ENCODE measurements at regions not wholly inside any gene's neighbourhood (a gene's known extent, or its start where the extent isn't known, plus 50 kb on each side); places are given as distances from the start of the nearest gene placed in this dataset.

DNA sequence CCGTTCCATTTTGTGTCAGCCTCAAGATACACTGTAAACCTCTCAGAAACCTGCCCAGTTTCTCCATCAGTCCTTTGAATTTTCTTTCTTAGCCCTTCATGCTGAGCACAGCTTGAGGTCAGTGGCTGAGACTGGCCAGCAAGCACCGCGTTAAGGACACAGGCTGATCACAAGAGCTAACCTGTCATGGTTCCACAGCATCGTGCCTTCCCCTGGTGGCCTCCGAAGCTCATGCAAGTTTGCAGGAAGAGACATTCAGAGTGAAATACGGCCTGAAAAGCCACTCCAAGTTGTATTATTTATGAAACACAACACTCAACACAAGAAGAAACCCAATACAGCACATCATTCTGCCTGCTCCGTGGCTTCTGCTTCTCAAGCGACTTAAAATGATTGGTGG is 57.0 kb upstream of the PFKP start:
- ATAC-seq (no peak), DNase-seq (no peak)
- 68 to 75% (median 71%) methylated on average over 8 of the region's 8 CpGs for WGBS, 4 donors
- Histone ChIP-seq H3K4me3 (no peak overlapping the region), H3K9me3 (peaks cover 0 to 6% (median 0%) of the 10 kb centered on the region in 12 donors), H3K27me3 (peaks cover 0 to 64% (median 0%) of the 10 kb centered on the region in 9 donors), H3K4me1 (peaks cover 0 to 7% (median 0%) of the 10 kb centered on the region in 12 donors), H3K36me3 (no peaks in the 10 kb centered on the region), H3K27ac (no peak overlapping the region)
- TF ChIP-seq, protein P1, sequence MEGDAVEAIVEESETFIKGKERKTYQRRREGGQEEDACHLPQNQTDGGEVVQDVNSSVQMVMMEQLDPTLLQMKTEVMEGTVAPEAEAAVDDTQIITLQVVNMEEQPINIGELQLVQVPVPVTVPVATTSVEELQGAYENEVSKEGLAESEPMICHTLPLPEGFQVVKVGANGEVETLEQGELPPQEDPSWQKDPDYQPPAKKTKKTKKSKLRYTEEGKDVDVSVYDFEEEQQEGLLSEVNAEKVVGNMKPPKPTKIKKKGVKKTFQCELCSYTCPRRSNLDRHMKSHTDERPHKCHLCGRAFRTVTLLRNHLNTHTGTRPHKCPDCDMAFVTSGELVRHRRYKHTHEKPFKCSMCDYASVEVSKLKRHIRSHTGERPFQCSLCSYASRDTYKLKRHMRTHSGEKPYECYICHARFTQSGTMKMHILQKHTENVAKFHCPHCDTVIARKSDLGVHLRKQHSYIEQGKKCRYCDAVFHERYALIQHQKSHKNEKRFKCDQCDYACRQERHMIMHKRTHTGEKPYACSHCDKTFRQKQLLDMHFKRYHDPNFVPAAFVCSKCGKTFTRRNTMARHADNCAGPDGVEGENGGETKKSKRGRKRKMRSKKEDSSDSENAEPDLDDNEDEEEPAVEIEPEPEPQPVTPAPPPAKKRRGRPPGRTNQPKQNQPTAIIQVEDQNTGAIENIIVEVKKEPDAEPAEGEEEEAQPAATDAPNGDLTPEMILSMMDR (IDR thresholded peaks at IDR 0.05): no peak
- TF ChIP-seq POLR2A (IDR thresholded peaks at IDR 0.05): no peak
- intact Hi-C loops (cut with DNase I): no loop called here

DNA sequence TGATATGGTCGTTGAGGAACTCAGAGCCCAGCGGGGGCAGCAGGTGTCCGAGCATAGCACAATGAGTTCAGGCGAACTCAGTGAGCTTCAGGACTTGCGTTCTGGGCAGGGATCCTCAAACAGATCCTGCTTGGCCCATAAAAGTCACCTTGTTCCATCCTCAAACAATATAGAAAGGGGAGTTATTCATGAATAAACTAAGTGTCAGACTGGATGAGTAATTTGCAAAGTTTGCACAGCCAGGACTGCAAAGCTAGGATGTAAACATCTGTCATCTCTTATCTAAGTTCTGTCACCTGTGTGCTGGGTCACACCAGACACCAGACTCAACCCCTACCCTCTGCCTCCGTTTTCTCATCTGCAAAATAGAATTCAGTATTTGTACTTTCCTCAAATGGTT is 58.0 kb upstream of the PFKP start:
- H3K9me3 ChIP-seq: peaks cover 0 to 6% (median 0%) of the 10 kb centered on the region in 12 donors
- 48 to 56% (median 53%) methylated on average over 5 to 6 of the region's 6 CpGs for WGBS, 4 donors
- H3K36me3 ChIP-seq: no peaks in the 10 kb centered on the region
- no peak overlapping the region for H3K4me3 ChIP-seq
- peaks cover 0 to 62% (median 0%) of the 10 kb centered on the region in 9 donors for H3K27me3 ChIP-seq
- peaks cover 0 to 7% (median 0%) of the 10 kb centered on the region in 12 donors for H3K4me1 ChIP-seq
- DNase-seq: no peak
- no peak for TF ChIP-seq POLR2A (IDR thresholded peaks at IDR 0.05)
- TF ChIP-seq, protein P1 (IDR thresholded peaks at IDR 0.05): no peak
- no peak for ATAC-seq
- intact Hi-C loops (cut with DNase I): no loop called here
- H3K27ac ChIP-seq: no peak overlapping the region

DNA sequence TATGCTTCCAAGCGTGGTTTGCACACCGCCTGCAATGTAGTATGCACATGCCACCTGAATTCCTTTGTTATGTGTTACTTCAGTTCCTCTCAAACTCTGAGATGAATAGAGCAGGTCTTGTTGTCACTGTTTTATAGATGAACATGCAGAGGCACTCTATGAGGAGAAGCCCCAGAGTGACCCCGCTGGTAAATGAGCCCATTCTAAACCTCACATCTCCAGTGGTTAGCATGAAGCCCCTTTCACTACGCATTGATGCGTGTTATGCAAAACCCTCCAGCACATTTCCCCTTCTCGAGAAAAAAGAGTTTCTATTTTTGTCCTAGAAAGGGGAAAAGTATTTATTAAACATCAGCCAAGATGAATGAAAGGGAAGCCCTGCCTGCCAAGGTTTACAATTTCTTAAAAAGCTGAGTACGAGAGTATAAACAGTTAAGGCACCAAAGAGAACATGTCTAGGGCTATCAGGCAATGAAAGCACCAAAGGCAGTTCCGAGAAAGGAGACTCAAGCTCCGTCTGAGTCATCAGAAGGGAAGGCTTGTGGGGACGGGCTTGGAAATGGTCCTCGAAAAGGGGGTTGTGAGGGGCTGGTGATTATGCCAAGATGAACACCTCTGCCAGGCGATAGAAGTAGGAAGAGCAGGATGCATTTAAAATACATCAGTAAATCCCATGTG is 58.7 kb upstream of the PFKP start:
- no peak overlapping the region for H3K4me3 ChIP-seq
- peaks cover 0 to 7% (median 0%) of the 10 kb centered on the region in 12 donors for H3K4me1 ChIP-seq
- no peak for DNase-seq
- WGBS, 4 donors: 61 to 70% (median 67%) methylated on average over 12 of the region's 12 CpGs
- no peak for TF ChIP-seq POLR2A (IDR thresholded peaks at IDR 0.05)
- TF ChIP-seq, protein P1 (IDR thresholded peaks at IDR 0.05): no peak
- H3K36me3 ChIP-seq: no peaks in the 10 kb centered on the region
- no peak overlapping the region for H3K27ac ChIP-seq
- intact Hi-C loops (cut with DNase I): no loop called here
- H3K9me3 ChIP-seq: peaks cover 0 to 6% (median 0%) of the 10 kb centered on the region in 12 donors
- peaks cover 0 to 56% (median 0%) of the 10 kb centered on the region in 9 donors for H3K27me3 ChIP-seq
- no peak for ATAC-seq

DNA sequence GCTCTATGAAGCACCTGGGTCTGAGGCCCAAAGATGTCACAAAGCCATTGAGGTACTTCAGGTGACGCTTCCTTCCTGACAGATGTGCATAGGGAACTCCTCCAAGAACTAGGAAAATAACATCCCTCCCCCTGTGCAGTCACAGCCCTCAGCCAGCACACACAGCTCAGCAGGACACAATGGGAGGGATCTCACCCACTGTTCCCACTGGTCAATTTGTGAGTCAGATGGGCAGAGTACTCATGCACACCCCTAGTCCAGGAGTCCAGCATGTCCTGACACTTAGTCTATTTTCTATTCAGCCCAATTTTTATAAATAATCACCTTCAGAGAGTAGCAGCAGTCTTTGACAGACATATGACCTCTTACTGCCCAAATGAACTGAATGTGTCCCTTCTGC is 60.7 kb upstream of the PFKP start:
- ATAC-seq (no peak), DNase-seq (no peak)
- intact Hi-C loops (cut with DNase I): no loop called here
- TF ChIP-seq, protein P1 (IDR thresholded peaks at IDR 0.05): no peak
- TF ChIP-seq POLR2A (IDR thresholded peaks at IDR 0.05): no peak
- Histone ChIP-seq H3K27me3 (peaks cover 0 to 38% (median 0%) of the 10 kb centered on the region in 9 donors), H3K27ac (no peak overlapping the region), H3K4me3 (no peak overlapping the region), H3K36me3 (no peaks in the 10 kb centered on the region), H3K9me3 (no peaks in the 10 kb centered on the region), H3K4me1 (peaks cover 0 to 7% (median 0%) of the 10 kb centered on the region in 12 donors)
- 71 to 90% (median 72%) methylated on average over 1 of the region's 1 CpG for whole genome bisulfite sequencing, 4 donors
